Activated CD4-positive, alpha-beta T cell treated with anti-CD3 and anti-CD28 coated beads, Interleukin-2, Interleukin-4, amounts not matched to agents 100 ng/mL and 50 ng/mL, durations not matched to agents 16 hours and 8 hours (primary cell): ENCODE measurements at regions not wholly inside any gene's neighbourhood (a gene's known extent, or its start where the extent isn't known, plus 50 kb on each side); places are given as distances from the start of the nearest gene placed in this dataset.
"Not testable (repeated sequence)": the region's sequence is repeated elsewhere in the genome, so short reads cannot be mapped to it uniquely, and the experiment has no call there.

ENCODE experiments used
- DNase-seq: peaks from one replicate; pipeline ENCODE4 v3.0.0-alpha.2; 2020; ENCODE audit warnings: low spot score

DNA sequence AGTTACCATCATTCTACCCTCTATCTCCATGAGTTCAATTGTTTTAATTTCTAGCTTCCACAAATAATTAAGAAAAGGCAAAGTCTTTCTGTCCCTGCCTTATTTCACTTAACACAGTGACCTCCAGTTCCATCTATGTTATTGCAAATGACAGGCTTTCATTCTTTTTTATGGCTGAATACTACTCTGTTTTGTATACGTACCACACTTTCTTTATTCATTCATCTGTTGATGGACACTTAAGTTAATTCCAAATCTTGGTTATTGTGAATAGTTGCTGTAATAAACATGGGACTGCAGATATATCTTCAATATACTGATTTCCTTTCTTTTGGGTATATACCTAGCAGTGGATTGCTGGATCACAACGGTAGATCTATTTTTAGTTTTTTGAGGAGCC is 314.1 kb downstream of the SV2B start:
- DNase-seq: no peak

- not testable (repeated sequence) for DNase-seq
These were observed 315.2 kb downstream of the SV2B start for GRCh38 chr15:91415258-91415657.

DNA sequence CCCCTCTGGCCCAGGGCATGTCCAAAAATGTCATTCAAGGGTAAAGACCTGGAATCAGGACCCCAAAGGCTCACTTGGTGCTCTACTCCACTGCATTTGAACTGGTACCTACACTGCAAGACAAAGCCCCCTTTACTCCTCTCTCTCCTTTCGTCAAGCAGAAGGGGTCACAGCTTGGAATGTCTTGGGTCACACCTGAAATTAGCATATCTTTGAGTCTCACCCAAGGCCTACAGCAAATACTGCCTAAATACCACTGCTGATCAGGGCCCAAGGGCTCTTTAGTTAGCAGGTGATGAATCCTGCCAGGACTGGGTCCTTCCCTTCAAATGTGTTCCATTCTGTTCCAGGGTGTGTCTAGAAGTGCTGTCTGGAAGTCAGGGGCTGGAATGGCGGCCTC is 320.6 kb downstream of the SV2B start:
- DNase-seq: no peak

GRCh38 chr15:91422797-91423196 is 322.7 kb downstream of the SV2B start:
- peak; percentile 9 for DNase-seq

- no peak for DNase-seq
These were observed 323.9 kb downstream of the SV2B start for GRCh38 chr15:91424001-91424400.

GRCh38 chr15:91426412-91426811 is 326.4 kb downstream of the SV2B start:
- DNase-seq: no peak

GRCh38 chr15:91429973-91430372 is 329.9 kb downstream of the SV2B start:
- no peak for DNase-seq

DNA sequence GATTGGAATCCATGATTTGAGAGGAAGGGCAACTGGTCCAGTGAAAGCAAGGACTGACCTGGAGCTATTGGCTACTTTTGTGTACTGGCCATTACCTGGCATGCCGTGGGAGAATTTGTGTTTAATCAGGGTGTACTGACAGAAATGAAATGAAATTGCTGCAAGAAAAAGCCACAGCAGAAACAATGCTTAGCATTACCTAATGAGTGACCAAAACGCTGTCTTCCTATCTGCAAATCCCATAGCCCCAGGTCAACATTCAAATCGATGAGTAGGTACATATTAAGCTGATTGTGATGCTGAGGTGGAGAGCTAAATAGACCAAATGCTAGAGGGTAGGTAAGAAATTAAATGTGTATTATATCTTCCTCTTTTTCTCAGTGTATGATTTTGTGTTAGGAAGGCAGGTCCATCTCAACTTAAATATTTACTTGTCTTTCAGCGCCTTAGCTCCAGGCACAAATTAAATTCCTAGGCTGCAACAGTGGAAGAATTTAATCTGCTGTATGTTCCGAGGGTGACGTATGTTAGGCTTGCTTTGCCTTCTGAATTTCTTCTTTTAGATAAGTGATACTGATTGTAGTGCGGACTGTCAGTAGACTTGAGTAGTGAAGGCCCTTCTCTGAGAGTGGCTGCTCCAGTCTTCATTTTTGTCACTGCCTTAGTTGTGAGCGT is 331.1 kb downstream of the SV2B start:
- DNase-seq: no peak

- DNase-seq: no peak
These were observed 335.1 kb downstream of the SV2B start for GRCh38 chr15:91435113-91435512.

DNA sequence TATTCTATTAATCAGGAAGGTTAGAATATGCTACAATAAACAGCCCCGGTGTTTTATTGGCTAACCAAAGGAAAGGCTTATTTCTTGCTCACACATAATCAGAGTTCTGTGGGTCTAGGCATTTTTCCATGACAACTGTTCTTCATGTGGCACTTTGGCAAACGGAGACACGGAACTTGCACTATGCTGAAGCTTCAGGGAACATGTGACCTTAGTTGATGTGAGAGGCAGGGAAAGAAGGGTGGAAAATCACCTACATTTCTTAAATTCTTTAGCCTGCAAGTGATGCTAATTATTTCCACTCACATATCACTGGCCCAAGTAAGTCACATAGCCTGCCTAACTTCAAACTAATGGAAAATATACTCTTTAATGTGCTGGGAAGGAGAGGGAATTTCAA is 344.6 kb downstream of the SV2B start:
- DNase-seq: no peak

DNA sequence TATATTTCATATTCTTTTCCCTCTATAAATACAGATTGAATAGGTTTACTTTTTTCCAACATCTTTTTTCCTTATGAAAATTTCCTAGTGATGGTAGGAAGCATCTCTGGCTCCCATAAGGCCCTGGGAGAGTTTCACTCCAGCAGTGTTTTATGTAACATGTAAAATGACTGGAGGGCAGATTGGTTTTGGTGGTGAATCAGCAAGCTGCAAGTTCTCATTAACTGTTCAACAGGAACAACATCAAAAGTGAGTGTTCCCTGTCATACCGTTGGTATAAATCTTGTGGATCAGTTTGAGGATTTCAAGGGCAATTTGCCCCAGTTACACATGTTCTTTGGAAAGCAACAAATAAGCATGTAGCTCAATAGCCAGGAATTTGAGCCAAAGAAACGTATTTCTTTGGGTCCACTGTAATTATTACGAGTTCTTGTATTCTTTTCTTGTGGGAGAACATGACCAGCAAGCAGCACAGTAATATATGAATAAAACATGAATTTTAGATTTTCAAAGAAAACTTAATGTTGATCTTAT is 345.7 kb downstream of the SV2B start:
- no peak for DNase-seq

DNA sequence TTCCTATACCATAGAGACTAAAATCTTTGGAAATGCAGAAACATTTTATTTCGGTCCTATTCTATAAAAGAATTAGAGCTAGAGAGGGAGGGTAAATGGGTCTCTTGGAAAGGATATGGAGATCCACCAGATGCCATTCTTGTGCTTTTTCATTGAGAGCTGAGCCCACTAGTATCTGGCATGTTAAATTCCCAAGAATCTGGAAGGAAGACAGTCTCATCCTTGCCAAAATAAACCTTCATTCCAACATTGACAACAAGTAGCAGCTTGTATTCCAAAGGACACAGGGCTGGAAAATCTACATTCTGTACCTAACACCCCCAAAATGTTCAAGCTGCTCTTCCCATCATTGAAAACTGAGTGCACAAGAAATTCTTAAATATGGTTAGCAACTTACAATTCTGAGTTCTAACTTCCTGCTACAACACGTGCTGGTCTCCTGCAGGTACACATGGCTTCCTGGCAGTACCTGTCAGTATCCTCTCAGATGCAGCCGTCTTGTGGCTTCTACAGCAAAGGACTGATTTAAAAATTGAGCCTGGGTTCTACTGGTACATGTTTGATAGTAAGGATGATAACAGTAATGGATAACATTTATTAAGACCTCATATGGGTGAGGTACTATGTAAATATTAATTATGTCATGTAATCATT is 348.1 kb downstream of the SV2B start:
- DNase-seq: no peak

- DNase-seq: not testable (repeated sequence)
These were observed 353.3 kb downstream of the SV2B start for GRCh38 chr15:91453376-91453775.

GRCh38 chr15:91456251-91456718 is 356.2 kb downstream of the SV2B start:
- DNase-seq: no peak

DNA sequence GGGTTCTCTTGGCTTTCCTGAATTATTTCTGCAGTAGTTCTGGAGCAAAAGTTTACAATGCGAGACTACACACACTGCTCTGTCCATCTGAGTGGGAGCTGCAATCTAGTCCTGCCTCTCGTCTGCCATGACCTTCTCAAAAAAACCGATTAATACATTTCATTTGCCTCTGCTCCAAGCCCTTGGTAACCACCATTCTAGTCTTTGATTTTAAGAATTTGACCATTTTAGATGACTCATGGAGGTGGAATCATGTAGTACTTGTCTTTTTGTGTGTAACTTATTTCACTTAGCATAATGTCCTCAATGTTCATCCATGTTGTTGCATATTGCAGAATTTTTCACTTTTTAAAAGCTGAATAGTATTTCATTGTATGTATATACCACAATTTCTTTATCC is 356.9 kb downstream of the SV2B start:
- no peak for DNase-seq

DNA sequence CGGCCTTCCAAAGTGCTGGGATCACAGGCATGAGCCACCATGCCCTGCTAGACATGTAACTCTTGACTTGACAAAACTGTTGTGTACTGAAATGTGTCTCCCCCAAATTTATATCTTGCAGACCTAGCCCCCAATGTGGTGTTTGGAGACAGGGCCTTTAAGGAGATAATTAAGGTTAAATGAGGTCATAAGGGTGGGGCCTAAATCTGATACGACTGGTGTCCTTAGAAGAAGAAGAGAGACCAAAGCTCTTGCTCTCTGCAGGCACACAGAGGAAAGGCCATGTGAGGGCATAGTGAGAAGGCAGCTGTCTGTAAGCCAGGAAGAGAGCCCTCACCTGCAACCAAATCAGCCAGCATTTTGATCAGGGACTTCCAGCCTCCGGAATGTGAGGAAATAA is 361.3 kb downstream of the SV2B start:
- DNase-seq: no peak

GRCh38 chr15:91465086-91465485 is 365.0 kb downstream of the SV2B start:
- no peak for DNase-seq

GRCh38 chr15:91465696-91466095 is 365.6 kb downstream of the SV2B start:
- no peak for DNase-seq

DNA sequence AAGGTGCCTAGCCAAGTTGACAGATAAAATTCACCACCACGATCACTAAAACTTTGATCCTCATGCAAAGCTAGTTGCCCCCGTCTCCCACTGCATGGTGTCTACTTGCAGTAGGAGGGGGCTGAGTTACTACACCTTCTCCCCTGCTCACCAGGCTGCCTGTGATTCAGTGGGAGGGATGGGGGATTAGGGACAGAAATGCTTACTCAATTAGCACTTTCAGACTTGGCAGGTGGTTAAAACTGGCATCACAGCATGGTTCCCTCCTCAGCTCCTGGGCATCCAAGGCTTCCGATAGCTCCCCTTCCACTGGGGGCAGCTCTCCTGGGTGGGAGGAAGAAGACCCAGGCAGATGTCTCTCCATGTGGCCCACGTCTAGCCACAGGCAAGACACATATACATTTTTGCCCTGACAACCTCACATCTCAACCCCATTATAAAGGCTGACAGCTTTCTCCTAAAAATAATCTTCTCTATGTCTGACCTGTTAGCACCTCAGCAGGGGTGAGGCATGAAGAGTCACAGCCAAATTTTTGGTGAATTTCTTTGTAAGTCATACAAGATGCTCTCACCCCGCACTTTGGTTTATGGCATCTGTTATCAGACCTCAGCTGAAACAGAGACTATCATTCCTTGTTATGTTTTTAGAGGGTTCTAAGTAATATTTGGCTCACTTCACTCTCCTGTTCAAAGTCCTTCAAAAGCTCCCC is 369.0 kb downstream of the SV2B start:
- DNase-seq: peak; percentile 25

- peak; percentile 56 for DNase-seq
These were observed 369.8 kb downstream of the SV2B start for GRCh38 chr15:91469632-91470567.

- no peak for DNase-seq
These were observed 371.4 kb downstream of the SV2B start for GRCh38 chr15:91471468-91471867.

DNA sequence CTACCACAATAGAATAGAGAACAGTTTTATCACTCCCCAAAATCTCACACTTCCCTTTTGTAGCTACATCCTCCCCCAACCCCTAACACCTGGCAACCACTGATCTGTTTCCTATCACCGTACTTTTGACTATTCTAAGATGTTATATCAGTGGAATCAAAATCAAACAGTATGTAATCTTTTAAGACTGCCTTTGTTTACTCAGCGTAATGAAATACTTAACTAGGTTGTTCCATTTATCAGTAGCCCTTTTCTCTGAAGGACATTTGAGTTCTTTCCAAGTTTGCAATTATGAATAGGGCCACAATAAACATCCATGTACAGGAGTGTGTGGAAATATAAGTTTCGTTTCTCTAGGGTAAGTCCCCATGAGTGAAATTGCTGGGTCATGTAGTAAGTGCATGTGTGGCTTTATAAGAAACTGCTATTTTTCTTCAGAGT is 372.3 kb downstream of the SV2B start:
- peak; percentile 28 for DNase-seq
